DMS 273 treated with DMSO at 0.1 percent for 48 hours (cell line): ENCODE measurements at regions not wholly inside any gene's neighbourhood (a gene's known extent, or its start where the extent isn't known, plus 50 kb on each side); places are given as distances from the start of the nearest gene placed in this dataset.
"Not testable (repeated sequence)": the region's sequence is repeated elsewhere in the genome, so short reads cannot be mapped to it uniquely, and the experiment has no call there.

Experiments used
- DNase-seq: peaks from one replicate; lab custom pipeline; 2025; lab: John Stamatoyannopoulos, UW

GRCh38 chr2:34705551-34706247 is 1106.6 kb upstream of the FAM98A start:
- no peak for DNase-seq

GRCh38 chr2:34703292-34703691 is 1104.2 kb upstream of the FAM98A start:
- no peak for DNase-seq

- not testable (repeated sequence) for DNase-seq
Measured at GRCh38 chr2:34702391-34702790, 1103.3 kb upstream of the FAM98A start.

- DNase-seq: not testable (repeated sequence)
Measured at GRCh38 chr2:34677591-34677990, 1078.5 kb upstream of the FAM98A start.

GRCh38 chr2:34677119-34677531 is 1078.0 kb upstream of the FAM98A start:
- DNase-seq: not testable (repeated sequence)

GRCh38 chr2:34670482-34670881 is 1071.4 kb upstream of the FAM98A start:
- no peak for DNase-seq

- no peak for DNase-seq
Measured at GRCh38 chr2:34666821-34667220, 1067.7 kb upstream of the FAM98A start.

- no peak for DNase-seq
Measured at GRCh38 chr2:34664266-34664665, 1065.2 kb upstream of the FAM98A start.

- DNase-seq: no peak
Measured at GRCh38 chr2:34663314-34663713, 1064.2 kb upstream of the FAM98A start.

- DNase-seq: no peak
Measured at GRCh38 chr2:34660741-34661140, 1061.6 kb upstream of the FAM98A start.

- DNase-seq: no peak
Measured at GRCh38 chr2:34656632-34657031, 1057.5 kb upstream of the FAM98A start.

GRCh38 chr2:34652636-34653035 is 1053.5 kb upstream of the FAM98A start:
- no peak for DNase-seq

GRCh38 chr2:34646901-34647300 is 1047.8 kb upstream of the FAM98A start:
- DNase-seq: no peak

GRCh38 chr2:34632327-34632726 is 1033.2 kb upstream of the FAM98A start:
- DNase-seq: no peak

GRCh38 chr2:34627003-34627402 is 1027.9 kb upstream of the FAM98A start:
- no peak for DNase-seq

GRCh38 chr2:34604164-34604563 is 1005.1 kb upstream of the FAM98A start:
- DNase-seq: no peak

GRCh38 chr2:34602262-34602661 is 1003.2 kb upstream of the FAM98A start:
- no peak for DNase-seq

GRCh38 chr2:34601561-34601960 is 1002.5 kb upstream of the FAM98A start:
- DNase-seq: no peak

- no peak for DNase-seq
Measured at GRCh38 chr2:34578641-34579040, 979.5 kb upstream of the FAM98A start.

GRCh38 chr2:34570266-34570872 is 971.3 kb upstream of the FAM98A start:
- no peak for DNase-seq

- DNase-seq: no peak
Measured at GRCh38 chr2:34567128-34567527, 968.0 kb upstream of the FAM98A start.

GRCh38 chr2:34552337-34552736 is 953.2 kb upstream of the FAM98A start:
- no peak for DNase-seq

GRCh38 chr2:34549710-34550345 is 950.7 kb upstream of the FAM98A start:
- DNase-seq: no peak
